ENCODE measurements at regions not wholly inside any gene's neighbourhood (a gene's known extent, or its start where the extent isn't known, plus 50 kb on each side); places are given as distances from the start of the nearest gene placed in this dataset.

GRCh38 chr11:15591112-15591537 lies 476.4 kb downstream of the INSC start:
- Histone ChIP-seq H3F3A (ENCODE audit: low read depth) (no peaks in the 10 kb centered on the region), H3K9ac (ENCODE audit: low read depth, low read length, poor library complexity, severe bottlenecking) (no peak overlapping the region), H3K4me1 (ENCODE audit: insufficient read depth, low read length, poor library complexity, severe bottlenecking) (no peaks in the 10 kb centered on the region), H3K36me3 (ENCODE audit: insufficient read depth, low read length) (no peaks in the 10 kb centered on the region), H3K4me3 (ENCODE audit: low read length, poor library complexity, severe bottlenecking) (no peak overlapping the region), H3K9me2 (replicated peaks; ENCODE audit: low read depth, low read length) (no peaks in the 10 kb centered on the region), H3K9me3 (ENCODE audit: insufficient read depth, low read depth, low read length) (no peaks in the 10 kb centered on the region), H4K20me1 (ENCODE audit: insufficient read depth, low read length, poor library complexity, severe bottlenecking) (no peaks in the 10 kb centered on the region), H3K27me3 (ENCODE audit: insufficient read depth, low read length, poor library complexity, severe bottlenecking) (no peaks in the 10 kb centered on the region), H3K79me2 (ENCODE audit: insufficient read depth, low read length) (no peaks in the 10 kb centered on the region), H2AFZ (ENCODE audit: low read length) (no peak overlapping the region), H3K4me2 (ENCODE audit: low read depth, low read length, poor library complexity, severe bottlenecking) (no peak overlapping the region)
- no peak for TF ChIP-seq EZH2phosphoT487 (IDR thresholded peaks at IDR 0.05; ENCODE audit: borderline replicate concordance)
- TF ChIP-seq CTCF (conservative IDR thresholded peaks at IDR 0.05; ENCODE audit: low read length), result no peak

GRCh38 chr11:15594607-15595006 lies 479.9 kb downstream of the INSC start:
- Histone ChIP-seq H3K9me3 (ENCODE audit: insufficient read depth, low read depth, low read length) (no peaks in the 10 kb centered on the region), H3F3A (ENCODE audit: low read depth) (no peaks in the 10 kb centered on the region), H3K4me3 (ENCODE audit: low read length, poor library complexity, severe bottlenecking) (no peak overlapping the region), H3K36me3 (ENCODE audit: insufficient read depth, low read length) (no peaks in the 10 kb centered on the region), H3K9me2 (replicated peaks; ENCODE audit: low read depth, low read length) (no peaks in the 10 kb centered on the region), H3K4me1 (ENCODE audit: insufficient read depth, low read length, poor library complexity, severe bottlenecking) (no peaks in the 10 kb centered on the region), H3K27me3 (ENCODE audit: insufficient read depth, low read length, poor library complexity, severe bottlenecking) (no peaks in the 10 kb centered on the region), H2AFZ (ENCODE audit: low read length) (no peak overlapping the region), H3K4me2 (ENCODE audit: low read depth, low read length, poor library complexity, severe bottlenecking) (no peak overlapping the region), H4K20me1 (ENCODE audit: insufficient read depth, low read length, poor library complexity, severe bottlenecking) (no peaks in the 10 kb centered on the region), H3K9ac (ENCODE audit: low read depth, low read length, poor library complexity, severe bottlenecking) (no peak overlapping the region), H3K79me2 (ENCODE audit: insufficient read depth, low read length) (no peaks in the 10 kb centered on the region)
- TF ChIP-seq CTCF (conservative IDR thresholded peaks at IDR 0.05; ENCODE audit: low read length), result no peak
- no peak for TF ChIP-seq EZH2phosphoT487 (IDR thresholded peaks at IDR 0.05; ENCODE audit: borderline replicate concordance)

- Histone ChIP-seq H2AFZ (ENCODE audit: low read length) (no peak overlapping the region), H4K20me1 (ENCODE audit: insufficient read depth, low read length, poor library complexity, severe bottlenecking) (no peaks in the 10 kb centered on the region), H3K9ac (ENCODE audit: low read depth, low read length, poor library complexity, severe bottlenecking) (no peak overlapping the region), H3K79me2 (ENCODE audit: insufficient read depth, low read length) (no peaks in the 10 kb centered on the region), H3K4me3 (ENCODE audit: low read length, poor library complexity, severe bottlenecking) (no peak overlapping the region), H3K9me3 (ENCODE audit: insufficient read depth, low read depth, low read length) (no peaks in the 10 kb centered on the region), H3K27me3 (ENCODE audit: insufficient read depth, low read length, poor library complexity, severe bottlenecking) (no peaks in the 10 kb centered on the region), H3K4me2 (ENCODE audit: low read depth, low read length, poor library complexity, severe bottlenecking) (no peak overlapping the region), H3F3A (ENCODE audit: low read depth) (no peaks in the 10 kb centered on the region), H3K36me3 (ENCODE audit: insufficient read depth, low read length) (no peaks in the 10 kb centered on the region), H3K4me1 (ENCODE audit: insufficient read depth, low read length, poor library complexity, severe bottlenecking) (no peaks in the 10 kb centered on the region), H3K9me2 (replicated peaks; ENCODE audit: low read depth, low read length) (no peaks in the 10 kb centered on the region)
- no peak for TF ChIP-seq CTCF (conservative IDR thresholded peaks at IDR 0.05; ENCODE audit: low read length)
- TF ChIP-seq EZH2phosphoT487 (IDR thresholded peaks at IDR 0.05; ENCODE audit: borderline replicate concordance), result no peak
Measured at GRCh38 chr11:15599376-15599775, 484.7 kb downstream of the INSC start.
